ENCODE measurements at regions not wholly inside any gene's neighbourhood (a gene's known extent, or its start where the extent isn't known, plus 50 kb on each side); places are given as distances from the start of the nearest gene placed in this dataset.
A peak's percentile ranks its signal among the peaks of the same experiment; 100 is the strongest.

- no peaks in the 10 kb centered on the region for H3K36me3 ChIP-seq (ENCODE audit: control insufficient read depth in 2 of 4, insufficient read depth in 4 of 4, low read length in 3 of 4)
- H4K20me1 ChIP-seq (replicated peaks in 1 of 2; ENCODE audit: control insufficient read depth in 1 of 2, insufficient read depth in 2 of 2, low read length in 2 of 2): no peaks in the 10 kb centered on the region
- H2BK20ac ChIP-seq (ENCODE audit: low read length): no peak overlapping the region
- H3K4me1 ChIP-seq (replicated peaks in 1 of 4; ENCODE audit: control insufficient read depth in 3 of 4, insufficient read depth in 4 of 4, low read length in 3 of 4): peaks cover 3 to 10% (median 5%) of the 10 kb centered on the region in 4 experiments; a peak in 6 of 7 replicates
- no peak overlapping the region for H3K23ac ChIP-seq (ENCODE audit: insufficient read length)
- no peak overlapping the region for H2BK120ac ChIP-seq (replicated peaks; ENCODE audit: low read depth, low read length)
- H2AFZ ChIP-seq (ENCODE audit: low read length): no peak overlapping the region
- FAIRE-seq (no peak), DNase-seq (ENCODE audit: low read depth in 1 of 2, low spot score in 2 of 2) (no peak)
- no peaks in the 10 kb centered on the region for H3K23me2 ChIP-seq (ENCODE audit: low read depth, low read length)
- 96% methylated on average over 2 of the region's 2 CpGs; no CpG with 5 or more reads in 1 of the 2 experiments for WGBS, 2 experiments (ENCODE audit: extremely low coverage in 1 of 2, insufficient coverage in 1 of 2, insufficient read length in 1 of 2, insufficient replicate concordance in 2 of 2, low coverage in 1 of 2, low lambda C conversion rate in 2 of 2, missing lambda C conversion rate in 1 of 2)
- H4K5ac ChIP-seq (ENCODE audit: insufficient read length, low read depth, low read length): no peak overlapping the region
- no peak overlapping the region for H3K56ac ChIP-seq (replicated peaks; ENCODE audit: insufficient read length, low read depth, low read length)
- H3K9me3 ChIP-seq (ENCODE audit: insufficient read depth in 2 of 2, low read depth in 1 of 2, low read length in 1 of 2): no peaks in the 10 kb centered on the region
- no peaks in the 10 kb centered on the region for H3K79me1 ChIP-seq (ENCODE audit: low read depth, low read length)
- H4K91ac ChIP-seq (replicated peaks; ENCODE audit: insufficient read length, low read length): no peak overlapping the region
- no peak overlapping the region for H3K4ac ChIP-seq (replicated peaks; ENCODE audit: insufficient read length, low read depth, low read length)
- H2BK5ac ChIP-seq (ENCODE audit: low read depth, low read length): no peak overlapping the region
- no peak overlapping the region for H3K4me2 ChIP-seq (ENCODE audit: insufficient read depth in 1 of 2, low read depth in 2 of 2, low read length in 2 of 2)
- H3K9ac ChIP-seq (replicated peaks in 1 of 4; ENCODE audit: extremely low read depth in 1 of 4, low read depth in 3 of 4, low read length in 3 of 4): no peak overlapping the region
- no peak for TF ChIP-seq JUND (IDR thresholded peaks at IDR 0.05; ENCODE audit: low read length)
- H3K27me3 ChIP-seq (replicated peaks in 1 of 4; ENCODE audit: control insufficient read depth in 3 of 4, extremely low read depth in 1 of 4, insufficient read depth in 3 of 4, low read length in 3 of 4): no peaks in the 10 kb centered on the region
- no peak overlapping the region for H3K14ac ChIP-seq (ENCODE audit: insufficient read length)
- H3K79me2 ChIP-seq (ENCODE audit: control insufficient read depth in 1 of 2, insufficient read depth in 2 of 2, low read length in 2 of 2): no peaks in the 10 kb centered on the region
- no peak overlapping the region for H3K27ac ChIP-seq (ENCODE audit: low read depth, low read length)
- no peak overlapping the region for H2AK5ac ChIP-seq (ENCODE audit: low read depth, low read length)
- no peak overlapping the region for H3K18ac ChIP-seq (ENCODE audit: extremely low read depth, low read length)
- ChIA-PET CTCF (ENCODE audit: partially characterized antibody) (no interaction called here), POLR2A (ENCODE audit: partially characterized antibody) (no interaction called here)
- no peak overlapping the region for H3K4me3 ChIP-seq (ENCODE audit: extremely low read depth in 1 of 4, insufficient read depth in 2 of 4, low read depth in 3 of 4, low read length in 4 of 4)
- H2BK12ac ChIP-seq (ENCODE audit: low read depth, low read length): peak overlapping the region; percentile 29; the same call in 1 of the 2 replicates
- H2BK15ac ChIP-seq (ENCODE audit: low read length): no peak overlapping the region
- H4K8ac ChIP-seq (ENCODE audit: extremely low read depth, insufficient read depth, low read length): no peak overlapping the region
These were observed 78.4 kb upstream of the PRKAR2B start for GRCh38 chr7:106966121-106966520.
